ENCODE measurements at regions not wholly inside any gene's neighbourhood (a gene's known extent, or its start where the extent isn't known, plus 50 kb on each side); places are given as distances from the start of the nearest gene placed in this dataset.

GRCh38 chr14:44803239-44803905, 158.4 kb downstream of the KLHL28 start:
- H3K4me3 ChIP-seq: no peak overlapping the region
- H3K27me3 ChIP-seq (ENCODE audit: low read depth): no peaks in the 10 kb centered on the region
- DNase-seq: no peak
- H3K36me3 ChIP-seq: no peaks in the 10 kb centered on the region
- no peaks in the 10 kb centered on the region for H3K9me3 ChIP-seq
- peak; percentile 63 for TF ChIP-seq CTCF (IDR thresholded peaks at IDR 0.05)
- H3K4me1 ChIP-seq: no peaks in the 10 kb centered on the region
- H3K27ac ChIP-seq: no peak overlapping the region
- intact Hi-C loops (cut with DNase I): no loop called here
- peak; percentile 67 to 84 for ATAC-seq

- H3K27me3 ChIP-seq (ENCODE audit: low read depth): no peaks in the 10 kb centered on the region
- ATAC-seq: peak in 1 of 2 donors; percentile 36
- no peak overlapping the region for H3K27ac ChIP-seq
- no peaks in the 10 kb centered on the region for H3K9me3 ChIP-seq
- no peak for DNase-seq
- H3K4me3 ChIP-seq: no peak overlapping the region
- no peaks in the 10 kb centered on the region for H3K36me3 ChIP-seq
- intact Hi-C loops (cut with DNase I): no loop called here
- no peaks in the 10 kb centered on the region for H3K4me1 ChIP-seq
- no peak for TF ChIP-seq CTCF (IDR thresholded peaks at IDR 0.05)
Observed at GRCh38 chr14:44798386-44799242, 163.1 kb downstream of the KLHL28 start.

GRCh38 chr14:44795725-44796124, 166.0 kb downstream of the KLHL28 start:
- Histone ChIP-seq H3K27ac (no peak overlapping the region), H3K9me3 (no peaks in the 10 kb centered on the region)
- peak in 1 of 2 donors; percentile 63 for ATAC-seq

GRCh38 chr14:44791730-44792129, 170.0 kb downstream of the KLHL28 start:
- H3K4me1 ChIP-seq: no peaks in the 10 kb centered on the region
- DNase-seq (no peak), ATAC-seq (no peak)
- H3K27ac ChIP-seq: no peak overlapping the region
- intact Hi-C loops (cut with DNase I): no loop called here
- H3K9me3 ChIP-seq: no peaks in the 10 kb centered on the region
- no peak for TF ChIP-seq CTCF (IDR thresholded peaks at IDR 0.05)
- H3K4me3 ChIP-seq: no peak overlapping the region
- no peaks in the 10 kb centered on the region for H3K36me3 ChIP-seq
- H3K27me3 ChIP-seq (ENCODE audit: low read depth): no peaks in the 10 kb centered on the region

More at GRCh38 chr14:44795725-44796124, 166.0 kb downstream of the KLHL28 start:
- no peaks in the 10 kb centered on the region for H3K36me3 ChIP-seq
- no peak for TF ChIP-seq CTCF (IDR thresholded peaks at IDR 0.05)
- no peak overlapping the region for H3K4me3 ChIP-seq
- intact Hi-C loops (cut with DNase I): no loop called here
- no peaks in the 10 kb centered on the region for H3K27me3 ChIP-seq (ENCODE audit: low read depth)
- no peak for DNase-seq
- no peaks in the 10 kb centered on the region for H3K4me1 ChIP-seq

- Histone ChIP-seq H3K36me3 (no peaks in the 10 kb centered on the region), H3K27me3 (ENCODE audit: low read depth) (no peaks in the 10 kb centered on the region), H3K27ac (no peak overlapping the region), H3K9me3 (no peaks in the 10 kb centered on the region), H3K4me1 (no peaks in the 10 kb centered on the region), H3K4me3 (no peak overlapping the region)
- intact Hi-C loops (cut with DNase I): no loop called here
- TF ChIP-seq CTCF (IDR thresholded peaks at IDR 0.05): no peak
- ATAC-seq (no peak), DNase-seq (no peak)
Observed at GRCh38 chr14:44788612-44789011, 173.1 kb downstream of the KLHL28 start.

All from lower lobe of right lung (tissue), 2 donors.